GM18511 (cell line): ENCODE measurements at regions not wholly inside any gene's neighbourhood (a gene's known extent, or its start where the extent isn't known, plus 50 kb on each side); places are given as distances from the start of the nearest gene placed in this dataset.
"Not testable (repeated sequence)": the region's sequence is repeated elsewhere in the genome, so short reads cannot be mapped to it uniquely, and the experiment has no call there.

Source experiments
- ATAC-seq: cut with Tn5 transposase; IDR thresholded peaks from one replicate; pipeline ENCODE4 v1.9.1; 2021; ENCODE audit warnings: mild to moderate bottlenecking, moderate library complexity; ENCODE audit not compliant: unreplicated experiment

DNA sequence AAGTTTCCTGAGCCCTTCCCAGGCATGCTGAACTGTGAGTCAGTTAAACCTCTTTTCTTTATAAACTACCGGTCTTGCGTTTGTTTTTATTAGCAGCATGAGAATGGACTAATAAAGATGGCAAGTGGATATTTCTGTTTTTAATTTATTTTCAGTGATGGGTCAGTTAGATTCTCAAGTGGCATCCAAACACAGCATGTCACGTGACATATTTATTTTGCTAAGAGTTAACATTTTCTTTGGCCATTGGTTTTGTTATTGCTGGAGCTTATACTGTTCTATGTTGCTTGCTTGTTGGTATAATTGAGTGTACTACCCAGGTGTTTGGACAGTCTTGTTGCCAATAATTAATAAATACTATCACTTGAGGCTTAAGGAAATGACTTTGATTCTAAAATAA is 181.7 kb upstream of the MALRD1 start:
- ATAC-seq: no peak

DNA sequence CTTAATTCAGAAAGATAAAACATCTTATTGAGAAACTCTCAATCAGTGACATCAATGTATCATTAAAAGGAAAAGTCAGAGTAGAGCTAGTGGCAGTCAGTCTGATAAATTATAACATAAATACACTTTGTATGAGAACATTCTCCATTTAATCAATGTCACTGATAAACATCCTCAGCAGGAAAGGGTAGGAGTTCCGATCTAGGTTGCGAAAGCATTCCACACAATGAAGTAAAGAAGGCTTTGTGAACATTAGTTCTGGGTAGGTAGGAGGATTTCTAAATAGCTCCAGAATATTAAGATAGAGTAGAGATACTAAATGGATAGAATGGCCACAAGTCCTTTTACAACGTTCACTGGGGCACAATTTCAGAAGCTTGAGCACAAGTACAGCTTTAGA is 179.7 kb upstream of the MALRD1 start:
- ATAC-seq: no peak

DNA sequence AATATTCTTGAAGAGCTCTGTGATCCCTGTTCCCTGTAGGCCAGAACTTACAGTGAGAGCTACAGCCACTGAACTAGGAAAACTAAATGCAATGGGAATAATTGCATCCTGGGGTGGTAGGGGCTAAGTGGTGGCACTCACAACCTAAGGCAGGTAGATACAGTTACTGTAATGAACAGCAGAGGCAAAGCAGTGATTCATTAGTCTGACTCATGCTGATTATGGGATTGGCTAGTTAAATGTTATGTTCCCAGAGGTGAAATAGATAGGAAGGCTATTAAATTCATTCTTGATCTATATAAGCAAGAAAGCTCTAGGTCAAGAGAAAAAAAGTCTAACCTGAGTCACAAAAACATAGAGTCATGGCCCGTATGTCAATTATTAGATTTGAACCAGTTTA is 173.1 kb upstream of the MALRD1 start:
- ATAC-seq: no peak

DNA sequence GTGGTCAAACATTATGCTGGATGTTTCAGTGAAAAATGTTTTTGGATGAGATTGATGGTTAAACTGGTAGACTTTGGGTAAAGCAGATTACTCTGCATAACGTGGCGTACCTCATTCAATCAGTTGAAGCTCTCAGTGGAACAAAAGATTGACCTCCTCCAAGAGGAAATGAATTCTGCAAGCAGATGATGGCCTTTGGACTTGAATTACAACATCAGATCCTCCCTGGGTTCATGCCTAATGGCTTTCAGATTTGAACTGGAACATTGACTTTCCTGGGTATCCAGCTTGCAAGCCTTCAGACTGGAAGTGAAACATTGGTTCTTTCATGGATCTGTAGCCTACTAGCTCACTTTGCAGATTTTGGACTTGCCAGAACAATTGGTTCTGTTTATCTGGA is 169.3 kb upstream of the MALRD1 start:
- ATAC-seq: no peak

DNA sequence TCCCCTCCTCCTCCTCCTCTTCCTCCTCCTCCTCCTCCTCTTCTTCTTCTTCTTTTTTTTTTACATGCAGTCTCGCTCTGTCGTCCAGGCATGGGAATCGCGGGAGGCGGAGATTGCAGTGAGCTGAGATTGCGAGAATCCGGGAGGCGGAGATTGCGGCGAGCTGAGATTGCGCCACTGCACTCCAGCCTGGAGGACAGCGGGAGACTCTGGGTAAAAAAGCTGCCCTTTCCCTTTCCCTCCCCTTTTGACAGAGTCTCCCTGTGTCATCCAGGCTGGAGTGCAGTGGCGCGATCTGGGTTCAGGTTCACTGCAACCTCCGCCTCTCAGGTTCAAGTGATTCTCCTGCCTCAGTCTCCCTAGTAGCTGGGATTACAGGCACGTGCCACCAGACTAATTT is 168.1 kb upstream of the MALRD1 start:
- ATAC-seq: no peak

DNA sequence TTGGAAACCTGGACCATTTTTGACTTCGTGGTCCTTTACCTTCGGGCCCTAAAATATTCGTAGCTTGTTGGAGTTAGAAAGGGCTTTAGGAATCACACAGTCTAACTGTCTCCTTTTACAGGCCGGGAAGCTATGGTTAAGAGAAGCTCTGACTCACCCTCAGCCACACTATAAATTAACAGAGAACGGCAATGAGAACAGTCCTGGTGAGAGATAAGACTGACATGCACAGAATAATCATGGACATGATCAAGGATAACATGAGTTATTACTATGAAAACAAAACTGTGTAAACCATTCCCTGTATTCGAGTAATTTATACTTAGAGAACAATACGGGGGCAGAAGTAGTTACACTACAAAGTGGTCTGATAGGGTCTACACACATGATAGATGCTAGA is 162.5 kb upstream of the MALRD1 start:
- ATAC-seq: no peak

DNA sequence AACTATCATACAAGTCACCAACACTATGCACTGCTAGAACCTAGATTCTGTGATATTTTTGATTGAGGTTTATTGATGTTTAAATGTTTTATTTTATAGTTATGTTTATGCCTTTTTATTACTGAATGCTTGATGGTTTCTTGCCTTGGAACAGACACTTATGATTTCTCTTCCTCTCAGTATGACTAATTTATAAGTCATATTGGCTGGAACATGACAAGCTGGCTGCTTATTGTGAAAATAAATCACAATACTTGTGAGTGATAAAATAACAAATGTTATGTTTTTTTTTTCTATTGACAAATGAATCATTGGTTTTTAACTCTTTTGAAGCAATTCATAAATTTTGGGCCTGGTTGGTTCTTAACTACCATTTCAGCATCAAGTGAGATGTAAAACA is 142.0 kb upstream of the MALRD1 start:
- ATAC-seq: no peak

DNA sequence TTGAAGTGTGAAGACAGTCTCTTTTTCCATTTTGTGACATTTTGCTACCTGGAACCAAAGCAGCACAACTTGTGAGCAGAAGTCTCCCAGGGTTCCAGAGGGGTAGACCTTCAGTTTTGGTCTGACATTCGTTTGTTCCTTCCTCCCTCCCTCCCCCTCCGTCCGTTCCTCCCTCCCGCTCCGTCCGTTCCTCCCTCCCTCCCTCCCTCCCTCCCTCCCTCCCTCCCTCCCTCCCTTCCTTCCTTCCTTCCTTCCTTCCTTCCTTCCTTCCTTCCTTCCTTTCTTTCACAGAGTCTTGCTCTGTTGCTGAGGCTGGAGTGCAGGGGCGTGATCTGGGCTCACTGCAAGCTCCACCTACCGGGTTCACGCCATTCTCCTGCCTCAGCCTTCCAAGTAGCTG is 131.2 kb upstream of the MALRD1 start:
- ATAC-seq: not testable (repeated sequence)

DNA sequence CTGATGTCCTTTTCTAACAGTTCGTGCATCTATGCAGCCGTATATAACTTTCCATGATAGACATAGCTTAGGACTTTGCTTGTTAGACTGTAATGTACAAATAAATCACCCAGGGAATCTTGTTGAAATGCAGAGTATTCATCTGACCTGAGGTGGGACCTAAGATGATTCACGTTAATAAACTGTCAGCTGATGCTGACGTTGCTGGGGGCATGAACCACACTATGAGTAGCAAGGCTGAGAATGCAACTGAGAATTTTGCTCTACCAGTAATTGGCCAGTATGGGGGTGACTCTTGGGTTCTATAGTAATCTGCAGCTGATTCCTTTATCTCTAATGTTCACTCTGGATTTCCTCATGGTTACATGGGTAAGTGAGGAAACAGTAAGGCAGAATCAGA is 130.1 kb upstream of the MALRD1 start:
- ATAC-seq: no peak

DNA sequence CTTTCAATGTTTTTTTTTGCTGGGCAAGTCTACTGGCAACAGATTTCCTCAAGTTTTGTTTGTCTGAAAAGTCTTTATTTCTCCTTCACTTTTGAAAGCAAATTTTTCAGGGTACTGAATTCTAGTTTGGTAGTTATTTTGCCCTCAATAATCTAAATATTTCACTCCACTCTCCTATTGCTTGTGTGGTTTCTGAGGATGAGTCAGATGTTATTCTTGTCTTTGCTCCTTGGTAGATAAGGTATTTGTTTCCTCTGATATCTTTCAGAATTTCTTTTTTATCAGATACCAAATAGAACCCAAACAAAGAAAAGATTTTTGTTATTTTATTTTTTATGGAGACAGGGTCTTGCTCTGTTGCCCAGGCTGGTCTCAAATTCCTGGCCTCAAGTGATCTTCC is 99.2 kb upstream of the MALRD1 start:
- no peak for ATAC-seq

DNA sequence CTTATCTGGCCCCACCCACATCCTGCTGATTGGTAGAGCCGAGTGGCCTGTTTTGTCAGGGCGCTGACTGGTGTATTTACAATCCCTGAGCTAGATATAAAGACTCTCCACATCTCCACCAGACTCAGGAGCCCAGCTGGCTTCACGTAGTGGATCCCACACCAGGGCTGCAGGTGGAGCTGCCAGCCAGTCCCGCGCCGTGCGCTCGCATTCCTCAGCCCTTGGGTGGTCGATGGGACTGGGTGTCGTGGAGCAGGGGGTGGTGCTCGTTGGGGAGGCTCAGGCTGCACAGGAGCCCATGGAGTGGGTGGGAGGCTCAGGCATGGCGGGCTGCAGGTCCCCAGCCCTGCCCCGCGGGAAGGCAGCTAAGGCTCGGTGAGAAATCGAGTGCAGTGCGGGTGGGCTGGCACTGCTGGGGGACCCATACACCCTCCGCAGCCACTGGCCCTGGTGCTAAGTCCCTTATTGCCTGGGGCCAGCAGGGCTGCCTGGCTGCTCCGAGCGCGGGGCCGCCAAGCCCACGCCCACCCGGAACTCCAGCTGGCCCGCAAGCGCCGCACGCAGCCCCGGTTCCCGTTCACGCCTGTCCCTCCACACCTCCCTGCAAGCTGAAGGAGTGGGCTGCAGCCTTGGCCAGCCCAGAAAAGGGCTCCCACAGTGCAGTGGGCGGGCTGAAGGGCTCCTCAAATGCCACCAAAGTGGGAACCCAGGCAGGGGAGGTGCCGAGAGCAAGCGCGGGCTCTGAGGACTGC is 97.4 kb upstream of the MALRD1 start:
- ATAC-seq: not testable (repeated sequence)

DNA sequence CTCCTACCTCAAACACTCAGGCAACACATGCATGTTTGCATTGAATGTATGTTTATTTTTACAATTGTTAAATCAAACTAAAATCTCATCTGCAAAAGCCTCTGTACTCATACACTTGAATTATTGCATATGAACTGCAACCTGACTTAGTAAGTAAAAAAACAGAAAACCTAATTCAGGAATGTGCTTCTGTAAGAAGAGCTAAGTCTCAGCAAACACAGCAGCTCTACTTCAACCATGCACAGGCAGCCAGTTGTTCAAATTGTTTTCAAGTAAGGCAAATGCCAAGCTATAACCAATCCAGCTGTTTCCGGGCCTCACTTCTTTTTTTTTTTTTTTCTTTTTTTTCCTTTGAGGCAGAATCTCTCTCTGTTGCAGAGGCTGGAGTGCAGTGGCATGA is 93.5 kb upstream of the MALRD1 start:
- ATAC-seq: no peak

DNA sequence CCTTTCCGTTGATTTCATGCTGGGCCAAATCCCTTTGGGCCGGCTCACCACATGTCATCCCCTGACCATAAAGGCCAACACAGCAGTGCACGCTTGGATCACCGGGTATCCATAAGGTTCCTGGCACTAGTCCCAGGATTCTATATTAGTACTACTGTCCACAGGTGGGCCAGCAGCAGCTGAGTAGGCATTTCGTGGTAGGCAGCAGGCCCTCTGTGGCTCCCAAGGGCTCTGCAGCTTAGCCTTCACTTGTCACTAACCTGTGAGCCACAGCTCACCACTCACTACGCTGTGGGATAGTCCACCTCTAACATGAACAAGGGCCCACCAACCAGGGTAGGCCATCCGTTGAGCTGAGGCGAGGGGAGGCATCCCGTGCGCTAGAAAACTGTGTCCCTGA is 89.2 kb upstream of the MALRD1 start:
- ATAC-seq: no peak

DNA sequence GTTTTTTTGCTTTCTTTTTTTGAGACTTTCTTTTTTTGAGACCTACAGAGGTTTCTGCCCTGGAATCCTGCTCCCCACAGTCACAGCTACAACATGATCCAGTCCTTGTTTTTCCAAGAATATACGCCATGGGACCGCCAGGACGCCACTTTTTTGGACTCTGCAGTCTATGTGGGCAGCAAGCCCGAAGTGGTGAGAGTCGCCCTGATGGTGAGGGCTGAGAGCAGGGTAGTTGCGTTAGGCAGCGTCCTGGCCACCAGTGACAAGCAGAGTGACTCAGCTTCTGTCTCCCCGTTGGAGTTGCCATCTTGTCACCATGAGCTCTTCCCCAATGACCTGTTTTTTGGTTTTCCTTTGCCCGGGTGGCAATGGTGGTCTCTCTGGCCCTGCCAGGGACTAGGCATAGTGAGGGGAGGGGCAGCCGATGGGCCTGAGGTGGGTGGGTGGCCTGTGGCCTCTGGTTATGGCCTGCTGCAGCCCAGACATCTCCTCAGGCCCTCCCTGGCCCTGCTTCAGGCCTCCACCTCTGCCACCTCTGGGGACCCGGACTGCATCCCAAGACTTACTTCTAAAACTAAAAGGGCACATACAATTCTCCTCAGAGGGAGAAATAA is 88.0 kb upstream of the MALRD1 start:
- no peak for ATAC-seq

DNA sequence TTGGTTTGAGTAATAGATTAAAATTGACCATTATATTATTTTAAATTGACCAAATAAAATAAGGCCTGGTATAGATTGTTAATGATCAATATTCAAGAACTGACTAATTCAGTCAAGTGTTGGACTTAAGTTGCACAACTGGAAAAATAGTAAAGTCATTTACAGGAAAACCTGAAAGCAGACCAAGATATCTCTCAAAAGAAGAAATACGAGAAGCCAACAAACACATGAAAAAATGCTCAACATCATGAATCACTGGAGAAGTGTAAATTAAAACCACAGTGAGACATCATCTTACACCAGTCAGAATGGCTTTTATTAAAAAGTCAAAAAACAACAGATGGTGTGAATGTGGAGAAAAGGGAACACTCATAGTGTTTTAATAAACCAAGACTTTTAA is 80.4 kb upstream of the MALRD1 start:
- no peak for ATAC-seq

DNA sequence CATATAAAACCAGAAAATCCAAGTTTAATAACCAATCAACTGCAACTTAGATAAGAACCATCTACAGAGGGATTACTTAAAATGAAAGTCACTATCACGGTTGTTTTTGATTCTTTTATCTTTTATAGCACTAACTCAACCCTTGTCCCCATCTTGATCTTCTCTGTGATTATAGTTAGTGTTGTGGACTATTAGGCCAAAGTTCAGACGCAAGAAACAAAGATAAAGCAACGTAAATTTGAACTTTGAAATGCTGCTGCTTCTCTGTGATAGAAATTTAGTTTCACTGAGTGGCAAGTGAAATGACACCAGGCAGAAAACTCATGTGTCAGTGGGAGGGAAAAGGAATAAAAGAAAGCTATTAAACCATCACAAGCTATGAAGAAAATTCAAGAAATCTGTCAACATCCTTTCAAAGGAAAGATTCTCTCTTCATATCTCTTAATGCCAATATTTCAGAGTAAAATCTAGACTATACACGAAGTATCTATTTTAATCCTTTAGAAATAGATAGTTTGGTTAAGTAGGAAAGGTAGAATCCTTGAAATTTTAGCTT is 71.8 kb upstream of the MALRD1 start:
- ATAC-seq: no peak

DNA sequence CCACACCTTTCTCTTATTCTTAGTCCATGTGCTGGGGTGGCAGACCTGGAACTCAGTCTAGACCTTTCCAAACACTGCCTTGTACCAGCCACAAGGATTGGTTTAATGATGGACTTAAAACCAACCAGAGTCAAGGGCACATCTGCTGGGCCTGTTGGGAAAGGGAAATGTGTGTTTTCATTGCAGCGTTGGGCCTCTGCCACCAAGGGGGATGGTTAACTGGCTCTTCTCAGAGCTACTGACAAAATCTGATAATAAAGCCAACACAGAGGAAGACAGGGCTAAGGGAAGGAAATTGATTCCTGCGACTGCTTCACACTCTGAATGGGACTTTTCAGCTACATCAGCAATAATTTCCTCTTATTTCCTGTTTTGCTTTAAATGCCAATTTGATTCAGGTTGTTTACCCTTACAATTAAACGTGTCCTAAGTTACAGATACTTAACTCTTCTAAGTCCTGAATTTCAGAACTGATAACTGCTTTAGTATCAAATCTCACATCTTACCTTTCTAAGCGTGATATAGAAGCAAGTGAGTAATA is 68.4 kb upstream of the MALRD1 start:
- no peak for ATAC-seq

DNA sequence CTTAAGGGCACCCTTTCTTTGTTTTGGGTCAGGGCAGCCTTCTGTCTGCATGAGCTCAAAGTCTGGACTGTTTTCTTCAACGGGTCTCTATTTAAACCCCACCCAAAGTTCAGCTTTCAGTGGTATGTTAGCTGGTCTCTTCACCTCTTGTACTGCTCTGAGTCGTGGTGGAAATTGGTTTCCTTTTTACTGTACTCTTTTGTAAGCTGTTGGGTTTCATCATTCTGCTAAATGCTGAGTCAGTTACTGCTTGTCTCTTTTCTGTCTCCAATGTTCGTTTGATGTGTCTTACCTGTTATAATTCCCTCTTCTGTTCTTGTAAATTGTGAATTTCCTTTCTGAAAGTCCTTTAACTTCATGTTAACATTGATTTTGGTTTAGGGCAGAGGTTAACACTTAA is 64.1 kb upstream of the MALRD1 start:
- no peak for ATAC-seq

DNA sequence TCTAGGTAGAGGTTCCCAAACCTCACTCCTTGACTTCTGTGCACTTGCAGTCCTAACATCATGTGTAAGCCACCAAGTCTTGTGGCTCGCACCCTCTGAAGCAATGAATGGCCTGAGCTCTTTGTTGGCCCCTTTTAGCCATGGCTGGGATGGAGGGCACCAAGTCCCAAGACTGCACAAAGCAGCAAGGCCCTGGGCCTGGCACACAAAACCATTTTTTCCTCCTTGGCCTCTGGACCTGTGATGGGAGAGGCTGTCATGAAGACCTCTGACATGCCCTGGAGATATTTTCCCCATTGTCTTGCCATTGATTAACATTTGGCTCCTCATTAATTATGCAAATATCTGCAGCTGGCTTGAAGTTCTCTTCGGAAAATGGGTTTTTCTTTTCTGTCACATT is 60.3 kb upstream of the MALRD1 start:
- ATAC-seq: no peak
